Calu3 (cell line): ENCODE measurements at regions not wholly inside any gene's neighbourhood (a gene's known extent, or its start where the extent isn't known, plus 50 kb on each side); places are given as distances from the start of the nearest gene placed in this dataset.

Source experiments
- BruUV-seq: library from RNA; stranded (reverse); fragments of 400-500 nt; replicated peaks from 2 replicates; lab custom pipeline; 2021; lab: Mats Ljungman, UMichigan
- CTCF ChIA-PET: fragments of 300-600 bp; sonication (Branson Sonifier 250); formaldehyde crosslinking; loops from one replicate; lab custom pipeline; 2022; ENCODE audit warnings: antibody characterized with exemption; lab: Charles Lee
- DNase-seq: peaks from one replicate; pipeline ENCODE4 v3.0.0; 2022
- H3K27ac Mint-ChIP-seq: one replicate; pipeline ENCODE4 v1.8.0; 2022; ENCODE audit warnings: mixed read lengths; ENCODE audit not compliant: unreplicated experiment
- H3K27me3 Mint-ChIP-seq: one replicate; pipeline ENCODE4 v1.8.0; 2022; ENCODE audit warnings: mixed read lengths; ENCODE audit not compliant: unreplicated experiment
- H3K36me3 Mint-ChIP-seq: one replicate; pipeline ENCODE4 v1.8.0; 2022; ENCODE audit warnings: mild to moderate bottlenecking, moderate library complexity, mixed read lengths; ENCODE audit not compliant: insufficient read depth, unreplicated experiment
- H3K4me1 Mint-ChIP-seq: one replicate; pipeline ENCODE4 v1.8.0; 2022; ENCODE audit warnings: mild to moderate bottlenecking, low read depth, mixed read lengths; ENCODE audit not compliant: unreplicated experiment
- H3K4me3 Mint-ChIP-seq: one replicate; pipeline ENCODE4 v1.8.0; 2022; ENCODE audit warnings: mild to moderate bottlenecking, low read depth, moderate library complexity, mixed read lengths; ENCODE audit not compliant: unreplicated experiment
- H3K9me3 Mint-ChIP-seq: one replicate; pipeline ENCODE4 v1.8.0; 2022; ENCODE audit warnings: low read depth, mixed read lengths; ENCODE audit not compliant: unreplicated experiment
- intact Hi-C: fragments of 100-400 bp; cut with micrococcal nuclease; formaldehyde crosslinking; loops from one replicate; pipeline ENCODE4 v1.10.0; 2022; ENCODE audit not compliant: unreplicated experiment
- TF ChIP-seq, protein P1 (sequence below): fragments of 200-600 bp; IDR thresholded peaks from one replicate; pipeline ENCODE4 v1.8.0; 2022; ENCODE audit warnings: antibody characterized with exemption; ENCODE audit not compliant: unreplicated experiment

DNA sequence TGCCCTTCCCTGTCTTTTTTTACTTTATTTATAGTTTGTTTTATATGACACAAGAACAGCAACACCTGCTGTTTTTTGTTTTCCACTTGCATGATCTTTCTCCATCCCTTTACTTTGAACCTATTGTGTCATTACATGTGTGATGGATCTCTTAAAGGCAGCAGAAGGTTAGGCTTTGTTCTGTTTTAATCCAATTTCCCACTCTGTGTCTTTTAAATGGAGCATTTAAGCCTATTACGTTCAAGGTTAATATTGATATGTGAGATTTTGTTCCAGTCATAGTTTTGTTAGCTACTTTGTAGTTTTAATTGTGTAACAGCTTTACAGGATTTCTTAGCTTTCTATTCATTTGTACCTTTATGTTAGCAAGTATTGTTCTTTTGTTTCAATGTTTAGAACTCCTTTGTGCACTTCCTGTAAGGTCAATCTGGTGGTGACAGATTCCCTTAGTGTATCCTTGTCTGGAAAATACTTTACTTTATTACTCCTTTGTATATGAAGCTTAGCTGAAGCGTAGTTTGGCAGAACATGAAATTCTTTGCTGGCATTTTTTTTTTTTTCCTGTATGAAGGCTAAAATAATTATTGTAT, 1443.0 kb upstream of the LRRTM1 start:
- Mint-ChIP-seq H3K4me1 (no peaks in the 10 kb centered on the region), H3K27me3 (no peaks in the 10 kb centered on the region), H3K27ac (no peak overlapping the region), H3K9me3 (peaks cover 9% of the 10 kb centered on the region), H3K36me3 (no peaks in the 10 kb centered on the region), H3K4me3 (no peak overlapping the region)
- DNase-seq, result no peak
- CTCF ChIA-PET, result no interaction called here
- BruUV-seq, result no TSS peak
- intact Hi-C loops, result no loop called here
- TF ChIP-seq, protein P1, sequence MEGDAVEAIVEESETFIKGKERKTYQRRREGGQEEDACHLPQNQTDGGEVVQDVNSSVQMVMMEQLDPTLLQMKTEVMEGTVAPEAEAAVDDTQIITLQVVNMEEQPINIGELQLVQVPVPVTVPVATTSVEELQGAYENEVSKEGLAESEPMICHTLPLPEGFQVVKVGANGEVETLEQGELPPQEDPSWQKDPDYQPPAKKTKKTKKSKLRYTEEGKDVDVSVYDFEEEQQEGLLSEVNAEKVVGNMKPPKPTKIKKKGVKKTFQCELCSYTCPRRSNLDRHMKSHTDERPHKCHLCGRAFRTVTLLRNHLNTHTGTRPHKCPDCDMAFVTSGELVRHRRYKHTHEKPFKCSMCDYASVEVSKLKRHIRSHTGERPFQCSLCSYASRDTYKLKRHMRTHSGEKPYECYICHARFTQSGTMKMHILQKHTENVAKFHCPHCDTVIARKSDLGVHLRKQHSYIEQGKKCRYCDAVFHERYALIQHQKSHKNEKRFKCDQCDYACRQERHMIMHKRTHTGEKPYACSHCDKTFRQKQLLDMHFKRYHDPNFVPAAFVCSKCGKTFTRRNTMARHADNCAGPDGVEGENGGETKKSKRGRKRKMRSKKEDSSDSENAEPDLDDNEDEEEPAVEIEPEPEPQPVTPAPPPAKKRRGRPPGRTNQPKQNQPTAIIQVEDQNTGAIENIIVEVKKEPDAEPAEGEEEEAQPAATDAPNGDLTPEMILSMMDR, result no peak

- intact Hi-C loops, result no loop called here
- Mint-ChIP-seq H3K4me1 (no peaks in the 10 kb centered on the region), H3K27me3 (no peaks in the 10 kb centered on the region), H3K4me3 (no peak overlapping the region), H3K27ac (no peak overlapping the region), H3K36me3 (no peaks in the 10 kb centered on the region), H3K9me3 (peaks cover 3% of the 10 kb centered on the region)
- CTCF ChIA-PET, result no interaction called here
- TF ChIP-seq, protein P1, result no peak
- DNase-seq, result no peak
- BruUV-seq, result no TSS peak
Observed at GRCh38 chr2:81739966-81740365, 1435.4 kb upstream of the LRRTM1 start.

- no peak overlapping the region for H3K27ac Mint-ChIP-seq
- TF ChIP-seq, protein P1, result no peak
- H3K9me3 Mint-ChIP-seq, result peaks cover 2% of the 10 kb centered on the region
- no TSS peak for BruUV-seq
- H3K36me3 Mint-ChIP-seq, result no peaks in the 10 kb centered on the region
- no peaks in the 10 kb centered on the region for H3K4me1 Mint-ChIP-seq
- intact Hi-C loops, result no loop called here
- no peaks in the 10 kb centered on the region for H3K27me3 Mint-ChIP-seq
- DNase-seq, result no peak
- no peak overlapping the region for H3K4me3 Mint-ChIP-seq
- CTCF ChIA-PET, result no interaction called here
Observed at GRCh38 chr2:81734981-81735380, 1430.4 kb upstream of the LRRTM1 start.

GRCh38 chr2:81714817-81715216, 1410.3 kb upstream of the LRRTM1 start:
- intact Hi-C loops, result no loop called here
- peaks cover 13% of the 10 kb centered on the region for H3K9me3 Mint-ChIP-seq
- no peak overlapping the region for H3K27ac Mint-ChIP-seq
- DNase-seq, result no peak
- CTCF ChIA-PET, result no interaction called here
- H3K4me1 Mint-ChIP-seq, result no peaks in the 10 kb centered on the region
- TF ChIP-seq, protein P1, result no peak
- no peak overlapping the region for H3K4me3 Mint-ChIP-seq
- BruUV-seq, result no TSS peak
- H3K27me3 Mint-ChIP-seq, result no peaks in the 10 kb centered on the region
- no peaks in the 10 kb centered on the region for H3K36me3 Mint-ChIP-seq
